Trophoblast cell (in vitro differentiated cells and primary cell): ENCODE measurements at regions not wholly inside any gene's neighbourhood (a gene's known extent, or its start where the extent isn't known, plus 50 kb on each side); places are given as distances from the start of the nearest gene placed in this dataset.

Experiments
- DNase-seq, 2 donors: peaks; one replicate each; pipeline ENCODE4 v3.0.0-alpha.2; 2016
- H2AFZ ChIP-seq: 2 replicates; pipeline ENCODE4 v1.6.1; 2013; ENCODE audit warnings: low read length, moderate library complexity, mild to moderate bottlenecking; ENCODE audit not compliant: insufficient read depth, poor library complexity
- H2AK5ac ChIP-seq: 2 replicates; pipeline ENCODE4 v1.6.1; 2013; ENCODE audit warnings: mild to moderate bottlenecking, low read length
- H2BK120ac ChIP-seq: 2 replicates; pipeline ENCODE4 v1.6.1; 2013; ENCODE audit warnings: low read length, mild to moderate bottlenecking, moderate library complexity; ENCODE audit not compliant: insufficient read depth, poor library complexity
- H2BK12ac ChIP-seq: 2 replicates; pipeline ENCODE4 v1.6.1; 2013; ENCODE audit warnings: mild to moderate bottlenecking, low read length, moderate library complexity
- H2BK5ac ChIP-seq: 2 replicates; pipeline ENCODE4 v1.6.1; 2013; ENCODE audit warnings: low read length, low read depth, moderate library complexity, mild to moderate bottlenecking; ENCODE audit not compliant: poor library complexity
- H3K14ac ChIP-seq: 2 replicates; pipeline ENCODE4 v1.6.1; 2013; ENCODE audit warnings: mild to moderate bottlenecking, low read length
- H3K18ac ChIP-seq: 2 replicates; pipeline ENCODE4 v1.6.1; 2013; ENCODE audit warnings: mild to moderate bottlenecking, low read length
- H3K23ac ChIP-seq: 2 replicates; pipeline ENCODE4 v1.6.1; 2013; ENCODE audit warnings: low read length
- H3K27ac ChIP-seq: 2 replicates; pipeline ENCODE4 v1.5.1; 2013; ENCODE audit warnings: low read depth, mild to moderate bottlenecking, inconsistent platforms, low read length, moderate library complexity
- H3K27me3 ChIP-seq: 2 replicates; pipeline ENCODE4 v1.6.1; 2013; ENCODE audit warnings: inconsistent platforms, mild to moderate bottlenecking, low read length, moderate library complexity; ENCODE audit not compliant: insufficient read depth
- H3K36me3 ChIP-seq, 2 experiments: 1 replicate in 1 of 2; 2 replicates in 1 of 2; pipeline ENCODE4 v1.6.1; 2013; ENCODE audit warnings: low read length in 2 of 2, mild to moderate bottlenecking in 2 of 2, moderate library complexity in 1 of 2; ENCODE audit not compliant: insufficient read depth in 2 of 2, control insufficient read depth in 1 of 2
- H3K4ac ChIP-seq: 2 replicates; pipeline ENCODE4 v1.6.1; 2013; ENCODE audit warnings: low read depth, mild to moderate bottlenecking, low read length, moderate library complexity
- H3K4me1 ChIP-seq, 2 experiments: 1 replicate in 1 of 2; 2 replicates in 1 of 2; pipeline ENCODE4 v1.6.1; 2013; ENCODE audit warnings: low read length in 2 of 2, mild to moderate bottlenecking in 2 of 2, moderate library complexity in 1 of 2; ENCODE audit not compliant: insufficient read depth in 2 of 2, control insufficient read depth in 1 of 2
- H3K4me2 ChIP-seq: 2 replicates; pipeline ENCODE4 v1.6.1; 2013; ENCODE audit warnings: inconsistent platforms, mild to moderate bottlenecking, low read length, moderate library complexity
- H3K4me3 ChIP-seq: 2 replicates; pipeline ENCODE4 v1.5.1; 2013; ENCODE audit warnings: mild to moderate bottlenecking, low read depth, low read length, inconsistent platforms
- H3K79me1 ChIP-seq: one replicate; pipeline ENCODE4 v1.6.1; 2013; ENCODE audit warnings: low read length
- H3K79me2 ChIP-seq: 2 replicates; pipeline ENCODE4 v1.6.1; 2013; ENCODE audit warnings: low read length, mild to moderate bottlenecking; ENCODE audit not compliant: control insufficient read depth, insufficient read depth, poor library complexity
- H3K9ac ChIP-seq: 2 replicates; pipeline ENCODE4 v1.6.1; 2013; ENCODE audit warnings: mild to moderate bottlenecking, low read length
- H3K9me3 ChIP-seq: 2 replicates; pipeline ENCODE4 v1.6.1; 2013; ENCODE audit warnings: low read depth, mild to moderate bottlenecking, control low read depth, inconsistent platforms, low read length; ENCODE audit not compliant: insufficient read depth
- H4K12ac ChIP-seq: 2 replicates; pipeline ENCODE4 v1.6.1; 2013; ENCODE audit warnings: low read depth, mild to moderate bottlenecking, low read length, moderate library complexity
- H4K8ac ChIP-seq: 2 replicates; pipeline ENCODE4 v1.6.1; 2013; ENCODE audit warnings: low read depth, mild to moderate bottlenecking, low read length, moderate library complexity
- H4K91ac ChIP-seq: one replicate; pipeline ENCODE4 v1.6.1; 2013; ENCODE audit warnings: low read depth, mild to moderate bottlenecking, low read length, moderate library complexity
- WGBS: extraction: QIAGEN DNeasy Blood & Tissue Kit; methylation state at CpG from one replicate; pipeline ENCODE4 v1.1.7; 2013; ENCODE audit warnings: missing lambda C conversion rate; ENCODE audit not compliant: insufficient read length, insufficient coverage; ENCODE audit errors: extremely low coverage; 5-methylcytosine and 5-hydroxymethylcytosine counted together

- Histone ChIP-seq H3K18ac (no peak overlapping the region), H2AFZ (no peak overlapping the region), H4K12ac (no peak overlapping the region), H3K4me3 (no peak overlapping the region), H2BK5ac (no peak overlapping the region), H3K79me2 (no peaks in the 10 kb centered on the region), H2AK5ac (no peak overlapping the region), H3K4me2 (no peak overlapping the region), H3K79me1 (no peaks in the 10 kb centered on the region), H3K9me3 (peaks cover 4% of the 10 kb centered on the region), H3K14ac (no peak overlapping the region), H4K91ac (no peak overlapping the region), H3K36me3 (no peaks in the 10 kb centered on the region), H3K9ac (no peak overlapping the region), H3K4me1 (peaks cover 0 to 4% of the 10 kb centered on the region in 2 experiments), H2BK12ac (no peak overlapping the region), H3K27ac (no peak overlapping the region), H3K4ac (no peak overlapping the region), H3K23ac (no peak overlapping the region), H4K8ac (no peak overlapping the region), H3K27me3 (no peaks in the 10 kb centered on the region), H2BK120ac (no peak overlapping the region)
- no CpG with 5 or more reads among the region's 16 CpGs for WGBS
- DNase-seq, result peak; percentile 43 to 64
These were observed 124.8 kb downstream of the RIPK4 start for GRCh38 chr21:41641821-41642701.

GRCh38 chr21:41641510-41641815 lies 125.4 kb downstream of the RIPK4 start:
- no peak for DNase-seq

GRCh38 chr21:41640748-41641509 lies 125.9 kb downstream of the RIPK4 start:
- no peaks in the 10 kb centered on the region for H3K27me3 ChIP-seq
- no peak overlapping the region for H2BK120ac ChIP-seq
- H3K4me3 ChIP-seq, result no peak overlapping the region
- no peak overlapping the region for H2BK5ac ChIP-seq
- no peak overlapping the region for H2AK5ac ChIP-seq
- DNase-seq, result peak; percentile 63 to 69
- H4K12ac ChIP-seq, result no peak overlapping the region
- no peak overlapping the region for H3K4ac ChIP-seq
- no CpG with 5 or more reads among the region's 6 CpGs for WGBS
- H3K4me1 ChIP-seq, result peaks cover 0 to 4% of the 10 kb centered on the region in 2 experiments
- H3K14ac ChIP-seq, result no peak overlapping the region
- no peak overlapping the region for H4K8ac ChIP-seq
- no peak overlapping the region for H3K23ac ChIP-seq
- H3K18ac ChIP-seq, result no peak overlapping the region
- no peak overlapping the region for H2BK12ac ChIP-seq
- no peak overlapping the region for H4K91ac ChIP-seq
- H3K9ac ChIP-seq, result no peak overlapping the region
- H3K27ac ChIP-seq, result no peak overlapping the region
- H3K79me1 ChIP-seq, result no peaks in the 10 kb centered on the region
- H3K36me3 ChIP-seq, result no peaks in the 10 kb centered on the region
- H3K4me2 ChIP-seq, result no peak overlapping the region
- no peak overlapping the region for H2AFZ ChIP-seq
- no peaks in the 10 kb centered on the region for H3K79me2 ChIP-seq
- peaks cover 7% of the 10 kb centered on the region for H3K9me3 ChIP-seq

More at GRCh38 chr21:41641510-41641815, 125.4 kb downstream of the RIPK4 start:
- Histone ChIP-seq H3K9ac (no peak overlapping the region), H2AK5ac (no peak overlapping the region), H3K4me3 (no peak overlapping the region), H3K18ac (no peak overlapping the region), H3K23ac (no peak overlapping the region), H3K14ac (no peak overlapping the region), H3K79me1 (no peaks in the 10 kb centered on the region), H3K27me3 (no peaks in the 10 kb centered on the region), H3K9me3 (peaks cover 7% of the 10 kb centered on the region), H2AFZ (no peak overlapping the region), H3K4ac (no peak overlapping the region), H3K36me3 (no peaks in the 10 kb centered on the region), H2BK12ac (no peak overlapping the region), H3K79me2 (no peaks in the 10 kb centered on the region), H4K91ac (no peak overlapping the region), H3K4me2 (no peak overlapping the region), H3K4me1 (peaks cover 0 to 4% of the 10 kb centered on the region in 2 experiments), H2BK120ac (no peak overlapping the region), H4K8ac (no peak overlapping the region), H2BK5ac (no peak overlapping the region), H4K12ac (no peak overlapping the region), H3K27ac (no peak overlapping the region)
- no CpG with 5 or more reads among the region's 3 CpGs for WGBS

GRCh38 chr21:41639766-41640165 lies 127.1 kb downstream of the RIPK4 start:
- H2BK5ac ChIP-seq, result no peak overlapping the region
- H2BK12ac ChIP-seq, result no peak overlapping the region
- H3K18ac ChIP-seq, result no peak overlapping the region
- no peaks in the 10 kb centered on the region for H3K79me2 ChIP-seq
- no peak overlapping the region for H2AK5ac ChIP-seq
- H4K91ac ChIP-seq, result no peak overlapping the region
- H3K4me1 ChIP-seq, result peaks cover 0 to 5% of the 10 kb centered on the region in 2 experiments
- no peak overlapping the region for H3K4ac ChIP-seq
- H3K4me2 ChIP-seq, result no peak overlapping the region
- H3K14ac ChIP-seq, result no peak overlapping the region
- H3K4me3 ChIP-seq, result no peak overlapping the region
- H2BK120ac ChIP-seq, result no peak overlapping the region
- DNase-seq, result no peak
- no peaks in the 10 kb centered on the region for H3K79me1 ChIP-seq
- peaks cover 7% of the 10 kb centered on the region for H3K9me3 ChIP-seq
- no peak overlapping the region for H3K27ac ChIP-seq
- H3K23ac ChIP-seq, result no peak overlapping the region
- H2AFZ ChIP-seq, result no peak overlapping the region
- no peaks in the 10 kb centered on the region for H3K36me3 ChIP-seq
- H3K27me3 ChIP-seq, result no peaks in the 10 kb centered on the region
- H4K12ac ChIP-seq, result no peak overlapping the region
- no peak overlapping the region for H3K9ac ChIP-seq
- no CpG with 5 or more reads among the region's 5 CpGs for WGBS
- H4K8ac ChIP-seq, result no peak overlapping the region
